Smooth muscle cell (in vitro differentiated cells): ENCODE measurements at regions not wholly inside any gene's neighbourhood (a gene's known extent, or its start where the extent isn't known, plus 50 kb on each side); places are given as distances from the start of the nearest gene placed in this dataset.

Experiments
- DNase-seq: peaks from one replicate; lab custom pipeline; 2025; ENCODE audit not compliant: unreplicated experiment; lab: John Stamatoyannopoulos, UW
- H2AFZ ChIP-seq: fragments of 200-600 bp; sonication (generic); 2 replicates; pipeline ENCODE4 v1.6.0; 2016; ENCODE audit warnings: antibody characterized with exemption, low read depth, mild to moderate bottlenecking
- H3F3A ChIP-seq: fragments of 200-600 bp; sonication (generic); 2 replicates; pipeline ENCODE4 v1.6.0; 2017; ENCODE audit warnings: antibody characterized with exemption, low read depth
- H3K27ac ChIP-seq: fragments of 200-600 bp; sonication (generic); 2 replicates; pipeline ENCODE4 v1.5.1; 2016; ENCODE audit warnings: low read depth, mild to moderate bottlenecking
- H3K27me3 ChIP-seq: fragments of 200-600 bp; sonication (generic); 2 replicates; pipeline ENCODE4 v1.6.1; 2016; ENCODE audit warnings: low read depth, mild to moderate bottlenecking
- H3K36me3 ChIP-seq: fragments of 200-600 bp; sonication (generic); 2 replicates; pipeline ENCODE4 v1.5.1; 2016; ENCODE audit warnings: low read depth
- H3K4me1 ChIP-seq: fragments of 200-600 bp; sonication (generic); 2 replicates; pipeline ENCODE4 v1.5.1; 2016; ENCODE audit warnings: low read depth
- H3K4me2 ChIP-seq: fragments of 200-600 bp; sonication (generic); 2 replicates; pipeline ENCODE4 v1.6.0; 2016; ENCODE audit warnings: mild to moderate bottlenecking
- H3K4me3 ChIP-seq: fragments of 200-600 bp; sonication (generic); 2 replicates; pipeline ENCODE4 v1.5.1; 2016; ENCODE audit warnings: mild to moderate bottlenecking
- H3K79me2 ChIP-seq: fragments of 200-600 bp; sonication (generic); 2 replicates; pipeline ENCODE4 v1.6.0; 2016; ENCODE audit warnings: low read depth, mild to moderate bottlenecking
- H3K9ac ChIP-seq: fragments of 200-600 bp; sonication (generic); 2 replicates; pipeline ENCODE4 v1.6.0; 2016; ENCODE audit warnings: low read depth
- H3K9me3 ChIP-seq: fragments of 200-600 bp; sonication (generic); replicated peaks from 2 replicates; pipeline ENCODE4 v1.5.1; 2016; ENCODE audit warnings: low read depth
- H4K20me1 ChIP-seq: fragments of 200-600 bp; sonication (generic); 2 replicates; pipeline ENCODE4 v1.6.0; 2016; ENCODE audit warnings: low read depth
- CTCF ChIP-seq: fragments of 200-600 bp; sonication (generic); IDR thresholded peaks from 2 replicates; pipeline ENCODE4 v1.5.1; 2017; ENCODE audit warnings: borderline replicate concordance, mild to moderate bottlenecking, antibody characterized with exemption; ENCODE audit not compliant: insufficient read depth, poor library complexity, severe bottlenecking
- WGBS: methylation state at CpG from one replicate; pipeline ENCODE4 v1.1.7; 2016; ENCODE audit warnings: low lambda C conversion rate; 5-methylcytosine and 5-hydroxymethylcytosine counted together

DNA sequence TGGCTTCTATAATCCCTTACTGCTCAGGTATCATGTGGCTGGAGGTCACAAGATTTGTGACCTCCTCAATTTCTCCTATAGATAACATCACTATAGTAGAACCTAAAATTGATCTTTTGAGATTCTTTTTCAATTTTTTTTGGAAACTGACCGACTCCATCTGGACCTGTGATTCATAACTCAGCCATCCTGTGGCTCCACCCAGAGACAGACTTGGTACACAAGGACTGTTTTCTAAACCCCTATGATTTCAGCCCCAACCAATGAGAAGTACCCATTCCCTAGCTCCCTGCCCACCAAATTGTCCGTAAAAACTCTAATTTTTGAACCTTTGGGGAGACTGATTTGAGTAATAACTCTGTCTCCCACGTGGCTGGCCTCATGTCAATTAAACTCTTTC is 148.9 kb downstream of the SYT10 start:
- 74% methylated on average over 3 of the region's 3 CpGs for WGBS
- Histone ChIP-seq H4K20me1 (no peaks in the 10 kb centered on the region), H3K9me3 (no peaks in the 10 kb centered on the region), H2AFZ (no peak overlapping the region), H3K79me2 (no peaks in the 10 kb centered on the region), H3K27me3 (no peaks in the 10 kb centered on the region), H3K4me2 (no peak overlapping the region), H3K4me3 (no peak overlapping the region), H3K36me3 (no peaks in the 10 kb centered on the region), H3K9ac (no peak overlapping the region), H3K4me1 (no peaks in the 10 kb centered on the region), H3K27ac (no peak overlapping the region), H3F3A (no peaks in the 10 kb centered on the region)
- TF ChIP-seq CTCF: no peak
- no peak for DNase-seq

DNA sequence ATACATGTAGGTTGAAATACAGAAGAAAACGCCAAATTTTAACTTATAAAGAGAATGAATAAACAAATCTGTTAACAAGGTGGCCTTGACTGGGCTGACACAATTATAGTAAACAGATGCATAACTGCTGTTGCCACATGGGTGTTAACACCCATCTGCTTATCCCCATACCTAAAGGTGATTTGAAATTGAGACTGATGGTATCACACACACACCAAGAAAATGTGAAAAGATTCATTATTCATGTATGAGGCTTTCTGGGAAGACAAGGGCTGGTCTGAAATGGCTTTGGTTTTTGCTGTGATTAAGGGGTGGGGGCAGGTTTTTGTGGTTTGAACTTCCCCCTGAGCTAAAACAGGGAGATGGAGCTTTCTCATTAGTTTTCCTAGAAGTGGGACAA is 156.6 kb downstream of the SYT10 start:
- no peak overlapping the region for H2AFZ ChIP-seq
- H3K9ac ChIP-seq: no peak overlapping the region
- H3K4me3 ChIP-seq: no peak overlapping the region
- no peaks in the 10 kb centered on the region for H3K79me2 ChIP-seq
- no peaks in the 10 kb centered on the region for H3K9me3 ChIP-seq
- 93% methylated on average over 1 of the region's 1 CpG for WGBS
- H3K36me3 ChIP-seq: no peaks in the 10 kb centered on the region
- H3K4me1 ChIP-seq: no peaks in the 10 kb centered on the region
- H3K27ac ChIP-seq: no peak overlapping the region
- no peaks in the 10 kb centered on the region for H3K27me3 ChIP-seq
- DNase-seq: no peak
- H3F3A ChIP-seq: no peaks in the 10 kb centered on the region
- no peak for TF ChIP-seq CTCF
- no peak overlapping the region for H3K4me2 ChIP-seq
- H4K20me1 ChIP-seq: no peaks in the 10 kb centered on the region

DNA sequence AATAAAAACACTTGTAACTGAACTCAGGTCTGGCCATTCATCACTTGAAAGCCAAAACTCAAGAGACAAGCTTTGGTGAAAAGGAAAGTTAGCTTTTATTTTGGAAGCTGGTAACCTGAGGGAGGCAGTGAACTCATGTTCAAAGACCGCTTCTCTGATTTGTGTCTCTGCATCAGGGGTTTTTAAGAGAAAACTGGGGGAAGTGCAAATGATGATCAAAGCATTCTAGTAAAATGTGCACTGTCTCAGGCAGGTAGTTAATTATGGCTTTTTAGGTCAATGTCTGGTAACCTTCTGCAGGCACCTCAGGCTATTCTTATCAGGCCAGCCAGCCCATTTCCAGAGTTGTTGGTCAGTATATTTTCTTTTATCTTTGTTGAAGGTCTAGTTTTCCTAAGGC is 162.2 kb downstream of the SYT10 start:
- no peak overlapping the region for H3K27ac ChIP-seq
- 60% methylated on average over 1 of the region's 1 CpG for WGBS

DNA sequence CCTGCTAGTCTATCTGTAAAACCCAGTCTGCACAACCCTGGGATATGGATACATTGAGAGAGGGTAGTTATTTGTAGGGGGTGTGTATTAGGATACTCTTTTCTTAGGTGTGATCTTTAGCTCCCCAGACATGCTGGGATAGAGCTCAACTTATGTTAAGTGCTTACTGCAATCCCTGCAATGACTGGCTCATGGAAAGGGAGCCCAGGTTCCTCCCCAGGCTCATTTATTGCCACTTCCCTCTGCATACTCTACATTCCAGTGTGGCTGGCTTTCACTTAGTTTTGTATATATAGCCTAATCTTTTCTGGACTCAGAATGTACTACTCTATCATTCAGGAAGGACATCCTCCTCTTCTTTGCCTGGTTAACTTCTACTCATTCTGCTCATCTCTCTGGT is 172.0 kb downstream of the SYT10 start:
- H3K36me3 ChIP-seq: no peaks in the 10 kb centered on the region
- H3K9ac ChIP-seq: no peak overlapping the region
- no peaks in the 10 kb centered on the region for H4K20me1 ChIP-seq
- no peak overlapping the region for H3K27ac ChIP-seq
- no peak overlapping the region for H2AFZ ChIP-seq
- no peaks in the 10 kb centered on the region for H3K79me2 ChIP-seq
- no peak for TF ChIP-seq CTCF
- DNase-seq: no peak
- no peaks in the 10 kb centered on the region for H3F3A ChIP-seq
- H3K4me2 ChIP-seq: no peak overlapping the region
- no peaks in the 10 kb centered on the region for H3K27me3 ChIP-seq
- no peaks in the 10 kb centered on the region for H3K9me3 ChIP-seq
- H3K4me1 ChIP-seq: no peaks in the 10 kb centered on the region
- no peak overlapping the region for H3K4me3 ChIP-seq

More for the DNA sequence above, 162.2 kb downstream of the SYT10 start:
- Histone ChIP-seq H2AFZ (no peak overlapping the region), H4K20me1 (no peaks in the 10 kb centered on the region), H3K4me1 (no peaks in the 10 kb centered on the region), H3K4me3 (no peak overlapping the region), H3K9ac (no peak overlapping the region), H3K27me3 (no peaks in the 10 kb centered on the region), H3K4me2 (no peak overlapping the region), H3K9me3 (no peaks in the 10 kb centered on the region), H3F3A (no peaks in the 10 kb centered on the region), H3K79me2 (no peaks in the 10 kb centered on the region), H3K36me3 (no peaks in the 10 kb centered on the region)
- no peak for TF ChIP-seq CTCF
- DNase-seq: no peak
